NCI-H526 treated with DMSO at 0.1 percent for 48 hours (cell line): ENCODE measurements at regions not wholly inside any gene's neighbourhood (a gene's known extent, or its start where the extent isn't known, plus 50 kb on each side); places are given as distances from the start of the nearest gene placed in this dataset.
"Not testable (repeated sequence)": the region's sequence is repeated elsewhere in the genome, so short reads cannot be mapped to it uniquely, and the experiment has no call there.

Source experiments
- DNase-seq: peaks from one replicate; lab custom pipeline; 2025; lab: John Stamatoyannopoulos, UW

GRCh38 chr11:28815110-28815509 is 706.9 kb downstream of the METTL15 start:
- DNase-seq: no peak

DNA sequence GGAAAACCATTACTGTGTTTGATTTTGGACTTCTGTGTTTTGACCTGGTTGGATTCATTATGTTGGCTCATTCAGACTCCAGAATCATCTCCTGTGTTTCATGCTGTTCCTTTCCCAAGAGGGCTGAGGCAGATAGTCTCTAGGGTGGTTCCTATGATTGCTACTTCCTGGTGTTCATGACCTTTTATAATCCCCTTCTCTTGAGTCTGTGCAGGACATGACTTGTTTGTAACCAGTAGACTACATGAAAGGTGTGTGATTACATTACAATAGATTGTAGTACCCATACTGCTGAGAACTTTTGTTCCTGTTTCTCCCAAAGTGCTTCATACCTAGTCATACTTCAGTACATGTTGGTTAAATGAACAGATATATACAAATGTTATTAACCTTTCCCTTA is 700.6 kb downstream of the METTL15 start:
- no peak for DNase-seq

DNA sequence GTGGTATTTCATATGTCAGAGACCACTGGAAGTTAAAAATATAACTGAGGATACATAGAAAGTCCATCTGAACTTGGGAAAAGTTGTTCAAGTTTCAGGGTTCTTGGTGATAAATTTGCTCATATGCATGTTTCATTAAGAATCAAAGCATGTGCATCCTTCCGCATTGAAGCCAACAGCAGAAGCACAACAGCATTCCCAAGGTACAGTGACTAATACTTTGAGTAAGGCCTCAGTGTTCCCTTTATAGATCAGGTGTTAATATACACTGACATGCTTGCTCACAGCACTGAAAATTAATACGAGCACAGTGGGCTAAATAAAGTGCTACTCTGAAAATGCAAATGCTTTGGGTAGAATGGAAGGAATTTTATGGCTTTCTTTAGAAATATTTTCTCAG is 691.1 kb downstream of the METTL15 start:
- no peak for DNase-seq

DNA sequence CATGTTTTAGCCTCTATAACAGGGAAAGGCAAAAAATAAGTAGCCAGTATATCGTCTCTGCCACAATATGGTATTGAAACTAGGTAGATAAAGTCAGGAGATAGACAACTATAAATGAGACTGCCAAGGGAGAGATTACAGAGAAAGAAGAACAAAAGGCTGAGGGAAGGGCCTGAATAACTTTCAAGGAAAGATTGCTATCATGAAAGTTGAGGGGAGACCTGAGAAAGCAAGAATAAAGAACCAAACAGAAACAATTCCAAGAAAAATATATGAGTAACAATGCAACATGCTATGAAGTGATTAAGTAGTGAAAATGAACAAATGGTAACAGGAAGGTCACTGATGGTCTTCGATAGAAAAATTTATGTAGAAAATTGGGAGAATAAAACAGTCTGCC is 690.1 kb downstream of the METTL15 start:
- no peak for DNase-seq

GRCh38 chr11:28797536-28797935 is 689.3 kb downstream of the METTL15 start:
- no peak for DNase-seq

DNA sequence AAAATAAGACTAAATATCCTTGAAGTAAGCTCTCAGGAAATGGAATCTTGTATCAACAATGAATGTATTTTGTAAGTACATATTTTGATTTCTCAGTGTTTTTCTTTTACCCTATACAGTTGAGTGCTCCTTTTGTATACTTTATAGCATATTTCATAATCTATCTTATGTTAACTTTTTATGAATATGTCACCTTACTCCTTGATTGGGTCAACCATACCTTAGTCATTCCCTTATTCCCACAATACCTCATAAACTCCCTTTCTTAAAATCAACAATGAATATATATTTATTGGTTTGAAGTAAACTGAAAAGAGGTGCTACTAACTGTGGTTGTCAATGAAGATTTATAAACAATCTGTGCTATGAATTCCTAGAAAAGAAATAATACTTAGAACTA is 686.2 kb downstream of the METTL15 start:
- no peak for DNase-seq

- no peak for DNase-seq
Observed at GRCh38 chr11:28793282-28793738, 685.1 kb downstream of the METTL15 start.

GRCh38 chr11:28792856-28793255 is 684.7 kb downstream of the METTL15 start:
- no peak for DNase-seq

GRCh38 chr11:28787897-28788296 is 679.7 kb downstream of the METTL15 start:
- DNase-seq: not testable (repeated sequence)

DNA sequence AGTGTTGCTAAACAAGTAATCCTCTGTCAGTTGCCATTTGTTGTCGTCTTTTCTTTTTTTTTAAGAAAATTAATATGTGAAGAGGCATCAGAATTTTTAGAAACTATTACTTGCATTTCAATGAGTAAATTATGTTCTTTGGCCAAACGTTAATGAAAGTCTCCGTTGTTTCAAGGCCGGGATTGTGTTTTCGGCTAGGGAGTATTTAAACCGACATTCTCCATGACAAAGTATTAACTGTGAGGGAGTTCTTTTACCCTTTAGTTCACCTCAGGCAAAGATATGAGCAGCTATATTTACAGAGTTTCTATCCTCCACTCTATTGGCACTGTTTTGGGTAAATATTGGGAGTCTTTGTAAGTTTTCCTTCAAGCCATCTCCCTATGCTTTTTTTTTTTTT is 668.9 kb downstream of the METTL15 start:
- DNase-seq: no peak

DNA sequence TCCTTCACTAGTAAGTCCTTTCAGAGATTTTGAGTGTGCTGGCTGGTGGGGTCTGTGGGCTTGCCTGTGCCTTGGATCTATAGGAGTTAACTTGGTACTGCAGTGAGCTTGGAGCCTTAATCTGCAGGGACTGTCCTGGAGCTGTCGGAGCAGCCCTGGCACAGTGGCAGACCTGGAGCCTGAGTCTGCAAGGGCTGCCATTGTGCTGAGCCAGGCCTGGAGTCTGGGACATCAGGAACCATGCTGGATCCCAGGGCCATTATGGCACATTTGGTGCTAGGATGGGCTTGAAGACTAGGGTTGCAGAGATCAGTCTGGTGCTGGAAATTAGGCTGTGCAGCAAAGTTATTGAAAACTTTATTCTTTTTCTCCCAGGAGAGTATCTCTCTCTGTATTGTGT is 665.4 kb downstream of the METTL15 start:
- DNase-seq: no peak

DNA sequence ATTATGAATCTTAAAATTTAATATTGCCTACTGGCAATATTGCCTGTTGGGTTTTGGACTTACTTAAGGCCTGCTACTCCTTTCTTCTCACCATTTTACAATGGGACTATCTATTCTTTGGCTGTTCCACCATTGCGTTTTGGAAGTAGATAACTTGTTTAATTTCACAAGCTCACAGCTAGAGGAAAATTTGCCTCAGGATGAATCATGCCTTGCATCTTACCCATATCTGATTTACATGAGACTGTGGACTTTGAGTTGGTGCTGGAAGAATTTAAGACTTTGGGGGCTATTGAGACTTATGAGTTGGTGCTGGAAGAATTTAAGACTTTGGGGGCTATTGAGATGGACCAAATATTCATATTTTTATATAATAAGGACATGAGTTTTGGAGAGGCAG is 662.6 kb downstream of the METTL15 start:
- no peak for DNase-seq

DNA sequence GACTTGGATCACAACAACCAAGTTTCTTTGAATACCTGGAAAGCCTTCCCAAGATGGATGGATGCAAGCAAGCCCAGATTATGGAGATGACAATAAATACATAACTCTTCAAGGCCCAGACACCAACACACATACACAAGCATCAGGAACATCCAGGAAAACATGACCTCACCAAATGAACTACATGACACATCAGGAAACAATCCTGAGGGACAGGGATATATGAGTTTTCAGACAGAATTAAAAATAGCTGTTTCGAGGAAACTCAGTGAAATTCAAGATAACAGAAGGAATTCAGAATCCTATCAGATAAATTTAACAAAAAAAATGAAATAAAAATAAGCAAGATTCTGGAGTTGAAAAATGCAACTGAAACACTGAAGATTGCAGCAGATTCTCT is 659.4 kb downstream of the METTL15 start:
- no peak for DNase-seq

- no peak for DNase-seq
Observed at GRCh38 chr11:28763876-28764275, 655.7 kb downstream of the METTL15 start.

GRCh38 chr11:28763151-28763550 is 655.0 kb downstream of the METTL15 start:
- DNase-seq: no peak

GRCh38 chr11:28760676-28761390 is 652.6 kb downstream of the METTL15 start:
- no peak for DNase-seq

GRCh38 chr11:28759311-28759710 is 651.1 kb downstream of the METTL15 start:
- DNase-seq: no peak

GRCh38 chr11:28757725-28758515 is 649.7 kb downstream of the METTL15 start:
- DNase-seq: no peak

GRCh38 chr11:28756977-28757376 is 648.8 kb downstream of the METTL15 start:
- DNase-seq: no peak

GRCh38 chr11:28743061-28743550 is 634.9 kb downstream of the METTL15 start:
- no peak for DNase-seq

DNA sequence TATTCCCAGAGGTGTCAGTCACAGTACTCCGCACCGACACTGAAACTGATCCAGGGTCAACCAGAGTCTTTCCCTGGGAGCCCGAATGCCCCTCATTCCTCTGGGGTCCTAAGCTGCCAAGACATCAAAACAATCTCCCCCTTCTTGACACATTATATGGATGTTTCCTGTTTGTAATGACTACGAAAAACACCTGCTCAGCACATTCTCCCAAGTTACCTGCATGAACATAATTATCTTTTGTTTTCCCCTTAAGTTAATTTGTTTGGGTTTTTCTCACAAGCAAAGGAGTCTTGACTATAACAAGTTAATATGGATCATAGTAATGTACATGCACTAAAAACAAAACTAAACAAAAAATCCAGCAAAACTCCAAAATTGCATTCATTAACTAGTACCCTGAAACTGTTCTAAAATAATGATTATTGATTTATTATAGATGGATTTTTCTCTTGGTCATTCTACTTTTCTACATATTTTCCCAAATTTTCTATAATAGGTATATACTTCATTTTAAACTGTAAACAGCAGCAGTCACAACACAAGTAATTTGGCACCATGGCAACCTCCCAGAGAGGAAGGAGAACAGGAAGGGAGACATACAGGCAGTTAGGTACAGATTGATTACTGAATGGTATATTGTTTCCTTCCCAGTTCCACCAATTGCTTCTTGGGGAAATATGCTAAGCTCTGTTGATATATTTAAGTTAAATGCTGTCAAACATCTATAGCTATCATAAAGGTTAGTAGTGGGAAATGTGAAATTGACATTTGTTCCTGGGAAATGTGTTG is 631.5 kb downstream of the METTL15 start:
- DNase-seq: no peak

DNA sequence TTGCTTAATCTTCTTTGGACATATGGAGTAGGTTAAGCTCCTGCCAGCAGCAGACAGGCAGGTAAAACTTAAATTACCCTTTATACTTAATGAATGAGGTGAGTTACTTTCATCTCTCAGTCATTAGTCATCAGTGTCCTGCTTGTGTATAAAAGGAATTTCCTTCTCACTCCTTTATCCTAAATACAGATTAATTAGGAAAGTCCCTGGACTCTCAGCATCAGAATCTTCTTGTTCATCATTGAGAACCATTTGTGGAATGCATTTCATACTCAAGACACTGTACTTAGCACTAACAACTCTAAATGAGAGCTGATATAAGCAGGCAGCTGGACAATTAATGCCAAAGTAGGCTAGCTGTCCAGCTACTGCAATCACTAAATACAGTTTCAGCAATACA is 630.4 kb downstream of the METTL15 start:
- DNase-seq: no peak

GRCh38 chr11:28736256-28736655 is 628.1 kb downstream of the METTL15 start:
- DNase-seq: no peak
